Kidney (tissue), 13 donors: ENCODE measurements at regions not wholly inside any gene's neighbourhood (a gene's known extent, or its start where the extent isn't known, plus 50 kb on each side); places are given as distances from the start of the nearest gene placed in this dataset.
A peak's percentile ranks its signal among the peaks of the same experiment; 100 is the strongest.

Experiments
- DNase-seq, 5 donors: peaks; one replicate each; pipeline ENCODE4 v3.0.0-alpha.2; 2013 to 2020
- FAIRE-seq: peaks from 2 replicates; lab custom pipeline; 2012; peaks lifted over from hg19 to GRCh38; lab: Jason Lieb, UNC
- H3K27ac ChIP-seq, 2 donors: one replicate each; pipeline ENCODE4 v1.7.0; 2013; ENCODE audit warnings: low read depth in 2 of 2, low read length in 2 of 2, inconsistent platforms in 1 of 2
- H3K27me3 ChIP-seq: one replicate; pipeline ENCODE4 v1.7.1; 2013; ENCODE audit warnings: low read length, inconsistent platforms; ENCODE audit not compliant: control insufficient read depth, insufficient read depth
- H3K36me3 ChIP-seq, 3 donors: one replicate each; pipeline versions ENCODE4 v1.7.0 to v1.7.1; 2013; ENCODE audit warnings: low read length in 3 of 3, control low read depth in 1 of 3, inconsistent platforms in 1 of 3; ENCODE audit not compliant: insufficient read depth in 3 of 3, control insufficient read depth in 2 of 3
- H3K4me1 ChIP-seq, 3 donors: one replicate each; pipeline versions ENCODE4 v1.7.0 to v1.7.1; 2013; ENCODE audit warnings: low read length in 3 of 3, inconsistent platforms in 1 of 3, low read depth in 1 of 3; ENCODE audit not compliant: control insufficient read depth in 2 of 3, insufficient read depth in 2 of 3
- H3K4me3 ChIP-seq, 3 donors: one replicate each; pipeline versions ENCODE4 v1.7.0 to v1.8.1; 2013; ENCODE audit warnings: low read length in 3 of 3, control low read depth in 1 of 3, inconsistent platforms in 1 of 3
- H3K9ac ChIP-seq, 3 donors: one replicate each; pipeline versions ENCODE4 v1.7.0 to v1.7.1; 2013; ENCODE audit warnings: low read length in 3 of 3, control low read depth in 1 of 3, inconsistent platforms in 1 of 3
- H3K9me3 ChIP-seq, 3 donors: one replicate each; pipeline versions ENCODE4 v1.7.0 to v1.7.1; 2013; ENCODE audit warnings: low read length in 3 of 3, control low read depth in 1 of 3, inconsistent platforms in 1 of 3; ENCODE audit not compliant: control insufficient read depth in 2 of 3, insufficient read depth in 1 of 3
- CTCF ChIP-seq: IDR thresholded peaks from 3 replicates; pipeline ENCODE4 v1.5.1; 2012; ENCODE audit warnings: mild to moderate bottlenecking, moderate library complexity, borderline replicate concordance; ENCODE audit not compliant: insufficient read depth; ENCODE audit errors: extremely low read depth
- intact Hi-C: fragments of 100-400 bp; cut with DNase I; formaldehyde crosslinking; loops from one replicate; pipeline ENCODE4 v1.11.1; 2022
- donor health status: control.
- donor health status: control.
- donor health status: control.
- donor health status: control.
- donor health status: control.
- donor health status: DM: yes; HTN: yes; CAD: no.
- donor health status: Normal renal cell carcinoma (clear cell type).

DNA sequence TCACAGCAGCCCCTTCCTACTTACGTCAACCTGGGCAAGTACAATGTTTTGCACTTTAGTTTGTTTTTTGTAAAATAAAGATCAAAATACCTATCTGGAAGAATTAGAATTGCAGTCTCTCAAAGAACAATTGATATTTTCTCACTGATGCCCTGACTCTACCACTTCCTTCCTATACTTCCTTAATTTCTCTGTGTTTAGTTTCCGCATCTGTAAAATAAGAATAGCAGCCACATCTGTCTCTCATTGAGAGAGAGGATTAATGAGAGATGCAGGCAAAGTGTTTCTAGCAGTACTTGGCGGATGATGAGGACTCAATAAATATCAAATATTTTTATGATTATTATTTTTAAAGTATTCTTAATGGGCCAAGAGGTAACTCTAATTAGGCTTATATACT is 122.6 kb upstream of the PIEZO2 start:
- no peak overlapping the region for H3K9ac ChIP-seq
- H3K4me1 ChIP-seq, result peaks cover 0 to 4% (median 0%) of the 10 kb centered on the region in 3 donors
- DNase-seq, result no peak
- H3K9me3 ChIP-seq, result no peaks in the 10 kb centered on the region
- no peak for TF ChIP-seq CTCF
- intact Hi-C loops, result no loop called here
- H3K27me3 ChIP-seq, result no peaks in the 10 kb centered on the region
- H3K36me3 ChIP-seq, result no peaks in the 10 kb centered on the region
- no peak overlapping the region for H3K27ac ChIP-seq
- H3K4me3 ChIP-seq, result no peak overlapping the region
- no peak for FAIRE-seq

DNA sequence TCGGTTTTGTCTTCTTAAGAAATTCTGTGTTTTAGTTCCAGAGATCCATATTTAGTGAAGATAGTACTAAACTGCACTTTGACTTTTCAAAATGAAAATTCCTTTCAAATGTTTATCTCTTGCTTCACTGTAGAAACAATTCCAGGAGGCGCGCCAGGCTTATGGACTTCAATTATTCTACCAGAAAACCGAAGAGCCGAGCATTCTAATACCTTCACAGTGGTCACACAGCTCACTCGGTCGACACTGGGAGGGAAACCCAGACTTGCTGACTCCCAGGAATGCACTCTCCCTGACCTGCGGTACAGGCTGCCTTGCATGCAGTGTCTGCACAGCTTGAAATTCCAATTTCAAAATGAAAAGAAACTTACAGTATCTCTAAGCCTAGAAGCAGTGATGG is 119.9 kb upstream of the PIEZO2 start:
- no peak for TF ChIP-seq CTCF
- FAIRE-seq (no peak), DNase-seq (peak in 1 of 5 donors; percentile 40)
- H3K27ac ChIP-seq, result no peak overlapping the region
- peak overlapping the region in 2 of 3 donors; percentile 21 to 40 for H3K4me3 ChIP-seq
- H3K4me1 ChIP-seq, result peaks cover 0 to 4% (median 0%) of the 10 kb centered on the region in 3 donors
- intact Hi-C loops, result no loop called here
- H3K9me3 ChIP-seq, result peaks cover 0 to under 1% (median 0%) of the 10 kb centered on the region in 3 donors
- no peak overlapping the region for H3K9ac ChIP-seq
- H3K36me3 ChIP-seq, result no peaks in the 10 kb centered on the region
- H3K27me3 ChIP-seq, result no peaks in the 10 kb centered on the region

GRCh38 chr18:11268741-11269233 is 119.4 kb upstream of the PIEZO2 start:
- no peak for TF ChIP-seq CTCF
- H3K4me1 ChIP-seq, result peaks cover 0 to 2% (median 0%) of the 10 kb centered on the region in 3 donors
- H3K36me3 ChIP-seq, result no peaks in the 10 kb centered on the region
- H3K27ac ChIP-seq, result no peak overlapping the region
- no peaks in the 10 kb centered on the region for H3K27me3 ChIP-seq
- H3K4me3 ChIP-seq, result peak overlapping the region in 2 of 3 donors; percentile 21 to 40
- DNase-seq (peak in 2 of 5 donors; percentile 43 to 71), FAIRE-seq (no peak)
- H3K9me3 ChIP-seq, result peaks cover 0 to 5% (median 0%) of the 10 kb centered on the region in 3 donors
- H3K9ac ChIP-seq, result no peak overlapping the region
- intact Hi-C loops, result no loop called here

DNA sequence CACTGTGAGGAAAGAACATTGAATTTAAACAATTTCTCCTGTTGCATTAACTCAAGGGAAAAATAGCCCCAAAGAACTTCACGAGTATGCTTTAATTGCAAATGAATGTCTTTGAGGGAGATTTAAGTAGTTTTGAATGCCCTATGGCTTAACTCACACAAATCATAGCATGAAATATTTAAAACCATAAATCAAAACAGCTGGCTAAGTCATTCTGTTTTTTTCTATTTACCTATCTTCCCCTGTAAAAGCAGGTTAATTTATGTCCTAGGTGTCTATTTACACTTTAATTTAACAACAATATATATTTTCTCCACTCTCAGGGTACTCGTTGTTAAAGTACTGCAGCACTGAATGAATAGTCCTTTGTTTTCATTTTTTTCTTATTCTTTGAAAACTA is 118.8 kb upstream of the PIEZO2 start:
- Histone ChIP-seq H3K4me3 (no peak overlapping the region), H3K4me1 (no peaks in the 10 kb centered on the region), H3K27me3 (no peaks in the 10 kb centered on the region), H3K27ac (no peak overlapping the region), H3K36me3 (no peaks in the 10 kb centered on the region), H3K9ac (no peak overlapping the region), H3K9me3 (peaks cover 0 to 11% (median 0%) of the 10 kb centered on the region in 3 donors)
- FAIRE-seq (no peak), DNase-seq (peak in 1 of 5 donors; percentile 34)
- intact Hi-C loops, result no loop called here
- TF ChIP-seq CTCF, result no peak
